ENCODE measurements at regions not wholly inside any gene's neighbourhood (a gene's known extent, or its start where the extent isn't known, plus 50 kb on each side); places are given as distances from the start of the nearest gene placed in this dataset.
"Not testable (repeated sequence)": the region's sequence is repeated elsewhere in the genome, so short reads cannot be mapped to it uniquely, and the experiment has no call there.

GRCh38 chrY:3120716-3121115 lies 185.5 kb downstream of the ZFY start:
- TF ChIP-seq POLR2A, CTCF (IDR thresholded peaks at IDR 0.05): not testable (repeated sequence)
